ENCODE measurements at regions not wholly inside any gene's neighbourhood (a gene's known extent, or its start where the extent isn't known, plus 50 kb on each side); places are given as distances from the start of the nearest gene placed in this dataset.

DNA sequence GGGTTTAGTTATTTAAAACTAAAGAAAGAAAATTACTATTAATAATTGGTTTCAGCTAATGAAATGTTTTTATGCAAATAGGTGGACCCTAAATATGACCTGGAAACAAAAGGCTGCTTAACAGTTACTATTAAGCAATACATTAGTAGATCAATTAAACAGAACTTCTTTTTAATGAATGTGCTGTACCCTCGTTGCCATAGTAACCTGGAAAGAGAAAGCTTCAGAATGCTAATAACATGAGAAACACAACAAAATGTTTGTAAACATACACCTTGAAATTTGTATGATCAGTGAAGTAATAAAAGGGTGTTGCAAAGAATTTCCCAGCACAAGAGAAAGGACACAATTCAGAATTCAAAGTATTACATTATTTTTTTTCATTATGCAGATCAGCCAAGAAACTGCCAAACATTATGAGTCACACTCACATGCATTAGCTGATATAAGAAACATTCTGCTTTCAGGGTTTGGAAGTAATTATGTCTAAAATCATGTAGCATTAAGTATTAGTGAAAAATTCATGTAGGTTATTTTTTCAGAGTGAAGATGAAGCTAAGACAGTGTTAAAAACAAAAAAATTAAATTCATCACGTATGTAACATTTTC, 348.3 kb downstream of the ISL1 start:
- TF ChIP-seq, protein P1, sequence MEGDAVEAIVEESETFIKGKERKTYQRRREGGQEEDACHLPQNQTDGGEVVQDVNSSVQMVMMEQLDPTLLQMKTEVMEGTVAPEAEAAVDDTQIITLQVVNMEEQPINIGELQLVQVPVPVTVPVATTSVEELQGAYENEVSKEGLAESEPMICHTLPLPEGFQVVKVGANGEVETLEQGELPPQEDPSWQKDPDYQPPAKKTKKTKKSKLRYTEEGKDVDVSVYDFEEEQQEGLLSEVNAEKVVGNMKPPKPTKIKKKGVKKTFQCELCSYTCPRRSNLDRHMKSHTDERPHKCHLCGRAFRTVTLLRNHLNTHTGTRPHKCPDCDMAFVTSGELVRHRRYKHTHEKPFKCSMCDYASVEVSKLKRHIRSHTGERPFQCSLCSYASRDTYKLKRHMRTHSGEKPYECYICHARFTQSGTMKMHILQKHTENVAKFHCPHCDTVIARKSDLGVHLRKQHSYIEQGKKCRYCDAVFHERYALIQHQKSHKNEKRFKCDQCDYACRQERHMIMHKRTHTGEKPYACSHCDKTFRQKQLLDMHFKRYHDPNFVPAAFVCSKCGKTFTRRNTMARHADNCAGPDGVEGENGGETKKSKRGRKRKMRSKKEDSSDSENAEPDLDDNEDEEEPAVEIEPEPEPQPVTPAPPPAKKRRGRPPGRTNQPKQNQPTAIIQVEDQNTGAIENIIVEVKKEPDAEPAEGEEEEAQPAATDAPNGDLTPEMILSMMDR (IDR thresholded peaks at IDR 0.05): no peak
- TF ChIP-seq POLR2A (IDR thresholded peaks at IDR 0.05): no peak
- TF ChIP-seq POLR2AphosphoS5 (IDR thresholded peaks at IDR 0.05): no peak
